HCT116 (cell line): ENCODE measurements at regions not wholly inside any gene's neighbourhood (a gene's known extent, or its start where the extent isn't known, plus 50 kb on each side); places are given as distances from the start of the nearest gene placed in this dataset.

Experiments used
- ATAC-seq: fragments of 200-7000 bp; cut with Tn5 transposase; 2 replicates; pipeline ENCODE4 v1.9.1; 2020; ENCODE audit warnings: mild to moderate bottlenecking, moderate library complexity
- BruUV-seq: library from RNA; stranded (reverse); fragments of 400-500 nt; replicated peaks from 2 replicates; lab custom pipeline; 2021; lab: Mats Ljungman, UMichigan
- CTCF ChIA-PET: fragments of 300-600 bp; sonication (Branson Sonifier 250); formaldehyde crosslinking; loops from one replicate; lab custom pipeline; 2021; ENCODE audit warnings: antibody characterized with exemption; lab: Charles Lee
- POLR2A ChIA-PET: fragments of 300-600, 350-600 bp; sonication (Branson Sonifier 250); formaldehyde crosslinking; loops from one replicate; lab custom pipeline; 2021; ENCODE audit warnings: antibody characterized with exemption; lab: Charles Lee
- RAD21 ChIA-PET, 2 experiments: fragments of 300-600 bp; sonication (Branson Sonifier 250); formaldehyde crosslinking; loops; one replicate each; lab custom pipeline; 2023; ENCODE audit warnings: low total read pairs in 2 of 2; ENCODE audit not compliant: uncharacterized antibody in 2 of 2, unreplicated experiment in 2 of 2, low non-redundant PET in 1 of 2; lab: Charles Lee
- DNase-seq: peaks from one replicate; pipeline ENCODE4 v3.0.0-alpha.2; 2010; ENCODE audit warnings: low read depth, low spot score
- H2AFZ ChIP-seq: fragments of 200-600 bp; shearing (Covaris generic), sonication (generic); 2 replicates; pipeline ENCODE4 v1.6.1; 2017; ENCODE audit warnings: low read depth, mixed run types, mixed read lengths, antibody characterized with exemption, low read length; ENCODE audit not compliant: poor library complexity, severe bottlenecking
- H3K27ac ChIP-seq: 2 replicates; pipeline ENCODE4 v1.5.1; 2012; ENCODE audit warnings: low read depth, low read length
- H3K27me3 ChIP-seq: fragments of 200-600 bp; sonication (generic); 2 replicates; pipeline ENCODE4 v1.6.1; 2016; ENCODE audit warnings: mixed run types, low read length, mixed read lengths; ENCODE audit not compliant: insufficient read depth
- H3K36me3 ChIP-seq, 2 experiments: fragments of 200-500 bp in 1 of 2; fragments of 200-600 bp in 1 of 2; sonication (Bioruptor generic) in 1 of 2; sonication (generic) in 1 of 2; 2 replicates each; pipeline versions ENCODE4 v1.5.1 to v1.6.1; 2014 to 2016; ENCODE audit warnings: low read length in 2 of 2, inconsistent platforms in 1 of 2, mixed read lengths in 1 of 2, mixed run types in 1 of 2; ENCODE audit not compliant: insufficient read depth in 2 of 2, control insufficient read depth in 1 of 2
- H3K4me1 ChIP-seq, 2 experiments: fragments of 200-600 bp in 1 of 2; sonication (generic) in 1 of 2; 2 replicates each; pipeline versions ENCODE4 v1.5.1 to v1.6.1; 2012 to 2017; ENCODE audit warnings: low read length in 2 of 2, inconsistent platforms in 1 of 2, mild to moderate bottlenecking in 1 of 2, mixed read lengths in 1 of 2, mixed run types in 1 of 2, moderate library complexity in 1 of 2; ENCODE audit not compliant: insufficient read depth in 2 of 2, control insufficient read depth in 1 of 2
- H3K4me2 ChIP-seq: fragments of 200-600 bp; sonication (generic); 2 replicates; pipeline ENCODE4 v1.6.1; 2017; ENCODE audit warnings: mixed run types, low read length, mixed read lengths
- H3K4me3 ChIP-seq, 2 experiments: fragments of 200-600 bp in 1 of 2; sonication (generic) in 1 of 2; replicated peaks in 1 of 2; 2 replicates each; pipeline ENCODE4 v1.5.1; 2011 to 2016; ENCODE audit warnings: low read length in 2 of 2, control low read depth in 1 of 2, low read depth in 1 of 2, mild to moderate bottlenecking in 1 of 2, mixed read lengths in 1 of 2, mixed run types in 1 of 2
- H3K79me2 ChIP-seq: fragments of 200-600 bp; sonication (generic); 2 replicates; pipeline ENCODE4 v1.6.1; 2017; ENCODE audit warnings: mild to moderate bottlenecking, mixed run types, low read length, moderate library complexity, mixed read lengths; ENCODE audit not compliant: insufficient read depth
- H3K9ac ChIP-seq: fragments of 200-600 bp; sonication (generic); 2 replicates; pipeline ENCODE4 v1.6.1; 2016; ENCODE audit warnings: low read length, mixed read lengths
- H3K9me2 ChIP-seq: fragments of 200-600 bp; sonication (generic), shearing (Covaris generic); 2 replicates; pipeline ENCODE4 v1.6.1; 2017; ENCODE audit warnings: mixed run types, mild to moderate bottlenecking, moderate library complexity; ENCODE audit not compliant: insufficient read depth
- H3K9me3 ChIP-seq, 2 experiments: fragments of 200-500 bp in 1 of 2; fragments of 200-600 bp in 1 of 2; sonication (Bioruptor generic) in 1 of 2; sonication (generic) in 1 of 2; 2 replicates each; pipeline ENCODE4 v1.6.1; 2014 to 2017; ENCODE audit warnings: low read length in 2 of 2, mixed read lengths in 2 of 2, inconsistent platforms in 1 of 2, low read depth in 1 of 2, mild to moderate bottlenecking in 1 of 2, mixed run types in 1 of 2, moderate library complexity in 1 of 2; ENCODE audit not compliant: control insufficient read depth in 1 of 2, insufficient read depth in 1 of 2
- H4K20me1 ChIP-seq: fragments of 200-600 bp; sonication (generic), shearing (Covaris generic); 2 replicates; pipeline ENCODE4 v1.6.1; 2017; ENCODE audit warnings: mixed run types, mild to moderate bottlenecking, moderate library complexity; ENCODE audit not compliant: insufficient read depth
- CBX3 ChIP-seq: IDR thresholded peaks from 2 replicates; pipeline ENCODE4 v1.6.1; 2012; ENCODE audit warnings: low read depth
- CEBPB ChIP-seq: IDR thresholded peaks from 2 replicates; pipeline ENCODE4 v1.6.1; 2012; ENCODE audit warnings: low read depth
- ELF1 ChIP-seq: IDR thresholded peaks from 2 replicates; pipeline ENCODE4 v1.6.1; 2012; ENCODE audit warnings: low read depth, borderline replicate concordance
- POLR2A ChIP-seq: IDR thresholded peaks from 2 replicates; pipeline ENCODE4 v1.7.0; 2011; ENCODE audit warnings: borderline replicate concordance; ENCODE audit not compliant: insufficient read depth, insufficient read length; ENCODE audit errors: extremely low read depth
- SIN3A ChIP-seq: IDR thresholded peaks from 2 replicates; pipeline ENCODE4 v1.6.1; 2012; ENCODE audit warnings: low read depth
- SRF ChIP-seq: IDR thresholded peaks from 2 replicates; pipeline ENCODE4 v1.6.1; 2012; ENCODE audit warnings: low read depth
- YY1 ChIP-seq: IDR thresholded peaks from 2 replicates; pipeline ENCODE4 v1.6.1; 2011; ENCODE audit warnings: low read length, low read depth, moderate library complexity, mild to moderate bottlenecking; ENCODE audit not compliant: insufficient replicate concordance; ENCODE audit errors: extremely low read depth
- ZFX ChIP-seq: fragments of 450-650 bp; IDR thresholded peaks from 2 replicates; pipeline ENCODE4 v1.6.1; 2017
- intact Hi-C: fragments of 100-400 bp; cut with micrococcal nuclease; formaldehyde crosslinking; loops from 2 replicates; pipeline ENCODE4 v1.10.0; 2022
- TF ChIP-seq, protein P1 (sequence below): IDR thresholded peaks from 2 replicates; pipeline ENCODE4 v1.6.1; 2012; ENCODE audit warnings: low read depth
- TF ChIP-seq, protein P2 (sequence below): IDR thresholded peaks from 2 replicates; pipeline ENCODE4 v1.6.1; 2012
- TF ChIP-seq, protein P3 (sequence below), 3 experiments: fragments of 200-600 bp in 1 of 3; sonication (generic) in 1 of 3; IDR thresholded peaks in 2 of 3; conservative IDR thresholded peaks in 1 of 3; 2 replicates each; pipeline ENCODE4 v1.5.1; 2012 to 2017; ENCODE audit warnings: low read depth in 2 of 3, low read length in 2 of 3, antibody characterized with exemption in 1 of 3, borderline replicate concordance in 1 of 3, control low read depth in 1 of 3, mild to moderate bottlenecking in 1 of 3, mixed read lengths in 1 of 3, mixed run types in 1 of 3, moderate library complexity in 1 of 3; ENCODE audit not compliant: insufficient read depth in 1 of 3

DNA sequence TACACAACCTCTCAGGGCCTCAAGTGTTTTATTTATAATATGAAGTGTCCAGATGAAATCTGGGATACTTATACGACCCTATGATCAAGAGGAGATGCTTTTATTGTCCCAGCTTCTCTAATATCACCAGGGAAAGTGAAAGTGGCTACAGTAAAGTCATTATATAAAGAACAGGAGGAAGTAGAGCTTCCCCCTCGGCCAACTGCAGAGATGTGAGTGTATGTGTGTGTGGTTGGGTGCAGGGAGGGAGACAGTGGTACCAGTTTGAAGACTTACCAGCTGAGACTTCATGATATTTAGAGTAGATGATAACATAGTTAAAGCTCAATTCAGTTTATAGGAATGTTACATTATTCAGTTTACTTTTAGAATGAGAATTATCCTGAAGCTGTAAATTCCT is 373.6 kb upstream of the DDI1 start:
- Histone ChIP-seq H3K79me2 (no peaks in the 10 kb centered on the region), H3K4me2 (no peak overlapping the region), H3K9me3 (no peaks in the 10 kb centered on the region), H3K36me3 (no peaks in the 10 kb centered on the region), H4K20me1 (no peaks in the 10 kb centered on the region), H3K9ac (no peak overlapping the region), H3K9me2 (no peaks in the 10 kb centered on the region), H3K27me3 (no peaks in the 10 kb centered on the region), H2AFZ (no peak overlapping the region), H3K4me1 (no peaks in the 10 kb centered on the region), H3K4me3 (no peak overlapping the region)
- CTCF ChIA-PET = interaction anchor here (1.2 kb wide), 1 partner anchor 20 kb away, joined by 5 read pairs; no protein-coding TSS in a partner anchor
- BruUV-seq = no TSS peak
- no peak for DNase-seq
- no peak for ATAC-seq
- TF ChIP-seq YY1 (no peak), POLR2A (no peak), CEBPB (no peak), ELF1 (no peak), SIN3A (no peak), SRF (no peak), ZFX (no peak), CBX3 (no peak)
- TF ChIP-seq, protein P1, sequence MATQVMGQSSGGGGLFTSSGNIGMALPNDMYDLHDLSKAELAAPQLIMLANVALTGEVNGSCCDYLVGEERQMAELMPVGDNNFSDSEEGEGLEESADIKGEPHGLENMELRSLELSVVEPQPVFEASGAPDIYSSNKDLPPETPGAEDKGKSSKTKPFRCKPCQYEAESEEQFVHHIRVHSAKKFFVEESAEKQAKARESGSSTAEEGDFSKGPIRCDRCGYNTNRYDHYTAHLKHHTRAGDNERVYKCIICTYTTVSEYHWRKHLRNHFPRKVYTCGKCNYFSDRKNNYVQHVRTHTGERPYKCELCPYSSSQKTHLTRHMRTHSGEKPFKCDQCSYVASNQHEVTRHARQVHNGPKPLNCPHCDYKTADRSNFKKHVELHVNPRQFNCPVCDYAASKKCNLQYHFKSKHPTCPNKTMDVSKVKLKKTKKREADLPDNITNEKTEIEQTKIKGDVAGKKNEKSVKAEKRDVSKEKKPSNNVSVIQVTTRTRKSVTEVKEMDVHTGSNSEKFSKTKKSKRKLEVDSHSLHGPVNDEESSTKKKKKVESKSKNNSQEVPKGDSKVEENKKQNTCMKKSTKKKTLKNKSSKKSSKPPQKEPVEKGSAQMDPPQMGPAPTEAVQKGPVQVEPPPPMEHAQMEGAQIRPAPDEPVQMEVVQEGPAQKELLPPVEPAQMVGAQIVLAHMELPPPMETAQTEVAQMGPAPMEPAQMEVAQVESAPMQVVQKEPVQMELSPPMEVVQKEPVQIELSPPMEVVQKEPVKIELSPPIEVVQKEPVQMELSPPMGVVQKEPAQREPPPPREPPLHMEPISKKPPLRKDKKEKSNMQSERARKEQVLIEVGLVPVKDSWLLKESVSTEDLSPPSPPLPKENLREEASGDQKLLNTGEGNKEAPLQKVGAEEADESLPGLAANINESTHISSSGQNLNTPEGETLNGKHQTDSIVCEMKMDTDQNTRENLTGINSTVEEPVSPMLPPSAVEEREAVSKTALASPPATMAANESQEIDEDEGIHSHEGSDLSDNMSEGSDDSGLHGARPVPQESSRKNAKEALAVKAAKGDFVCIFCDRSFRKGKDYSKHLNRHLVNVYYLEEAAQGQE = no peak
- TF ChIP-seq, protein P2, sequence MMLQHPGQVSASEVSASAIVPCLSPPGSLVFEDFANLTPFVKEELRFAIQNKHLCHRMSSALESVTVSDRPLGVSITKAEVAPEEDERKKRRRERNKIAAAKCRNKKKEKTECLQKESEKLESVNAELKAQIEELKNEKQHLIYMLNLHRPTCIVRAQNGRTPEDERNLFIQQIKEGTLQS = no peak
- TF ChIP-seq, protein P3, sequence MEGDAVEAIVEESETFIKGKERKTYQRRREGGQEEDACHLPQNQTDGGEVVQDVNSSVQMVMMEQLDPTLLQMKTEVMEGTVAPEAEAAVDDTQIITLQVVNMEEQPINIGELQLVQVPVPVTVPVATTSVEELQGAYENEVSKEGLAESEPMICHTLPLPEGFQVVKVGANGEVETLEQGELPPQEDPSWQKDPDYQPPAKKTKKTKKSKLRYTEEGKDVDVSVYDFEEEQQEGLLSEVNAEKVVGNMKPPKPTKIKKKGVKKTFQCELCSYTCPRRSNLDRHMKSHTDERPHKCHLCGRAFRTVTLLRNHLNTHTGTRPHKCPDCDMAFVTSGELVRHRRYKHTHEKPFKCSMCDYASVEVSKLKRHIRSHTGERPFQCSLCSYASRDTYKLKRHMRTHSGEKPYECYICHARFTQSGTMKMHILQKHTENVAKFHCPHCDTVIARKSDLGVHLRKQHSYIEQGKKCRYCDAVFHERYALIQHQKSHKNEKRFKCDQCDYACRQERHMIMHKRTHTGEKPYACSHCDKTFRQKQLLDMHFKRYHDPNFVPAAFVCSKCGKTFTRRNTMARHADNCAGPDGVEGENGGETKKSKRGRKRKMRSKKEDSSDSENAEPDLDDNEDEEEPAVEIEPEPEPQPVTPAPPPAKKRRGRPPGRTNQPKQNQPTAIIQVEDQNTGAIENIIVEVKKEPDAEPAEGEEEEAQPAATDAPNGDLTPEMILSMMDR (IDR thresholded peaks at IDR 0.05 in 2 of 3, conservative IDR thresholded peaks at IDR 0.05 in 1 of 3; ENCODE audit: borderline replicate concordance in 1 of 3, insufficient read depth in 1 of 3, low read depth in 2 of 3, low read length in 2 of 3) = no peak
- TF ChIP-seq, all 23 proteins: peak for 0
- no peak overlapping the region for H3K27ac ChIP-seq
- intact Hi-C loops = no loop called here
- RAD21 ChIA-PET = no interaction called here
- POLR2A ChIA-PET = no interaction called here
